HG03565 (cell line): ENCODE measurements at regions not wholly inside any gene's neighbourhood (a gene's known extent, or its start where the extent isn't known, plus 50 kb on each side); places are given as distances from the start of the nearest gene placed in this dataset.
"Not testable (repeated sequence)": the region's sequence is repeated elsewhere in the genome, so short reads cannot be mapped to it uniquely, and the experiment has no call there.

Source experiments
- ATAC-seq: cut with Tn5 transposase; IDR thresholded peaks from one replicate; pipeline ENCODE4 v1.9.1; 2021; ENCODE audit warnings: mild to moderate bottlenecking, moderate library complexity; ENCODE audit not compliant: unreplicated experiment

GRCh38 chr5:105689596-105689995, 1981.1 kb downstream of the EFNA5 start:
- ATAC-seq, result no peak

- ATAC-seq, result no peak
These were observed 1982.4 kb downstream of the EFNA5 start for GRCh38 chr5:105688227-105688792.

GRCh38 chr5:105687493-105687892, 1983.2 kb downstream of the EFNA5 start:
- no peak for ATAC-seq

DNA sequence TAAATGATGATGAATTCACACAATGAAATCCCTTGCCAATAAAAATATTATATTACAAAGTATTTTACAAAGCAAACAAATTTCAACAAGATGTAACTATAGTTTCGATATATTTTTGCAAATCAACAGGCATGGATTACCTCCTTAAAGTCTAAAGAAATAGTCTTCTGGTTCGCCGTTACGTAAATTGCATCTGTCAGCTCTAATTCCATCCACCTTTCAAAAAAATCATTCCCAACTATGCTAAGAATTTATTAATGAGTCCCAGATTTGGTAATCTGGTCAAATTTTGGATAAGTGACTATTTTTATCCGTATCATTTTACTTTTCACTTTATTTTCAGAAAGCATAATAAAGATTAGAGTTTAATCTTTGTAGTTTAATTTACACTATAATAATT, 1984.9 kb downstream of the EFNA5 start:
- ATAC-seq, result no peak

- no peak for ATAC-seq
These were observed 1985.9 kb downstream of the EFNA5 start for GRCh38 chr5:105684799-105685198.

DNA sequence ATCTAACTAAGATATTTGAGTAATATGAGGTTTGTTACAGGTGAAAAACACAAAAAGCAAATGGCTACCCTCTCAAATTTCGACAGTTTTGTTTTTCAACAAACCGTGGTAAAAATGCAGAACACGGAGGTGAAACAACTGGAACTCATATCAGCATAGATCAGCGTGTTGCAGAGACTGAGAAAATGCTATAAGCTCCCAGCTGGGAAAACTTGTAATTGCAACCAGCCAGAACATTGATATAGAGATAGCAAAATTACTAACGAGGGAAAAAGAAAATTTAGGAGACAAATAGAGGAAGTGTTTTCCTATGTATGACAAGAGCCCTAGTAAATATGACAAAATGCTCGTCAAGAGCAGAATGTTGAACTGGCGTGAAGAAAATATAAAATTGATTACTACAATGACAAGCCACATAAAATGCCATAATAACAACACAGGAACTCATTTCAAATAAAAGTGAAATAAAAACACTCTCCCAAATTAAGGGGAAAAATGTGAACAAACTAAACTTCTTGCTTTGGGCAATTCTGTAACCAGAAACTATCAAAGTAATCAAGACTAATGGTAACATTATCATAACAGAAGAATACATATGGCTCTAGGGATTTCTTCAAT, 1989.8 kb downstream of the EFNA5 start:
- no peak for ATAC-seq

- no peak for ATAC-seq
These were observed 1993.4 kb downstream of the EFNA5 start for GRCh38 chr5:105677291-105677690.

DNA sequence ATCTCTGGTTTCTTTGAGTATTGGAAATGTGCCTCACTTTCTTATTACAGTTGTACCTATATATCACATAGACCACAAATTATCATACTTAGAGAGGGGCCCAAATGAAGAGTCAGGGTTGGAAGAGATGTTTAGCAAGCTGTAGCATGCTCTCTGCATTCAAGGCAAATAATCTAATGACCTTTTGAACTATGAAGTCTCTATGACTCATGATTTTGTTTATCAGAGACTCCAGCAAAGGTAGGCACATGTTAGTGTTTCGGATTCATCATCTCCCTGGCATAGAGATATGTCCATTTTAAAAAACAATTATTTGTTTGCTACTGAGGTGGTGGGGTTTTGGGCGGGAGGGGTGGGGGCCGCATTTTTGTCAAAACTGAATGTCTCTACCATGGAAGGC, 2000.1 kb downstream of the EFNA5 start:
- ATAC-seq, result no peak

- no peak for ATAC-seq
These were observed 2007.1 kb downstream of the EFNA5 start for GRCh38 chr5:105663671-105664070.

DNA sequence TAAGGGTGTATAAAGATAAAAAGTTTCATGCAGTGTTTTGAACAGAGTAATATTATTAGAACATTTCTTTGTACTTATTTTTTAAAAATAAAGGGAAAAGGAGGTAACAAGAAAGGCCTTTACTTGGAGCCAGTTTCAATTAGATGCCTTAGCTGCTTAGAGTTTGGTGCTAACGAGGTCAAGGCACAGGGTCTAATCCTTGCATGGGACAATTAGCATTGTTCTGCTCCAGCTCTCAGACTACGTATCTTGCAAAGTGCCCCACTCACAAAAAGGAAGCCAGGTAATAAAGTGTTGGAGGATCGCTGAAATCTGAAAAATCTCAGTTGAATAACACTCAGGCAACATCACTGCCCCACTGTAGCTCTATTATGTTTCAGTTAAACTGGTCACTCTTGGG, 2011.3 kb downstream of the EFNA5 start:
- no peak for ATAC-seq

DNA sequence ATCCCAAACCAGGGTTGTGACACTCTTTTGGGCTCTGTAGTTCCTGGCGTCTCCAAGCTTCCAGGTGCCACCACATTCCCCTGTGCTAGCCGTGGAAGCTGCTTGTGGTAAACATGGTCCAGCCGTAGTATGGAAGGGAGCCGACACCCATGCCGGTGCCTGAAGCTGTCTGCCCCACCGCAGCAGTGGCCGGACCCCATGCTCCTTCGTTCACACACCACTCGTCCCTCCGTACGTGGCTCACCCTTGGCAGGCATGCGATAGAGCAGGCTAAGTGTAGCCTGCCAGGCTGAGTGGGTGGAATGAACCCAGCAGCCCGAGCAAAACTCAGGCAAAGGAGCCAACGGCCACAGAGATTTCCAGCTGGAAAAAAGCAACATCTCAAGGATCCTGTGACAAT, 2030.4 kb downstream of the EFNA5 start:
- no peak for ATAC-seq

DNA sequence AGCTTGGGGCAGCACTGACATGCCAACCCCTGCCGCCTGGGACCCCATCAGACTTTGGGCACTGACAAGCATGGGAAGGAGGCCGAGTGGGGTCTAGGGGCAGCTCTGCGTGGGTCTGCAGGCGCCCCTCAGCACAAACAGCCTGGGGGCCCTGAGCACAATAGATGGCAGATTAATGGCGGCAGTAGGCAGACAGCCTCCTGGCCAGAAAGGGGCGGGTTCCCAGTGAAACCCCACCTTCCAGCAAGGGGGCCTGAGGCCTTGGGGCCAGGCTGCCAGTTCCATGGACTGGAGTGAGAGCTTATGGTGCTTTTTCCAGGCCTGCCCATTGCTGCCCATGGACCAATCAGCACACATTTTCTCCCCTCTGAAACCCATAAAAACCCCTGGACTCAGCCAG, 2031.2 kb downstream of the EFNA5 start:
- ATAC-seq, result no peak

DNA sequence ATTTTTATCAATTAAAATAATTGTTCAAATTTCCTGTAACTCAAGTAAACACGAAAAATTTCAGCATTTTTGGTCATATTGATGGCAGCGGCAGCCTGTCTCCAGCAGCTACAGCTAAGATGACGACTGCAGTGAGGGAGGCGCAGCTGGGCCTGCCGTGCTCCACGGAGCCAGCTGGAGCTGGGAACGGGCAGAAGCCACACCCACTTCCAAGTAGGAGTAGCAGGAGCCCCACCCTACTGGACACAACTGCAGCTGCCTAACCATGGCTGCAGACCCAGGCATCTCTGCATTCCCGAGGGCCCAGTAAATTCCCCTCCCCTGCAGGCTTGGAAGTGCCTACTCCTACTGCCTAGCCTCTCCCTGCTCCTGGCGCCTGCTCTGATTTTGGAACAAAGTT, 2031.7 kb downstream of the EFNA5 start:
- ATAC-seq, result no peak

DNA sequence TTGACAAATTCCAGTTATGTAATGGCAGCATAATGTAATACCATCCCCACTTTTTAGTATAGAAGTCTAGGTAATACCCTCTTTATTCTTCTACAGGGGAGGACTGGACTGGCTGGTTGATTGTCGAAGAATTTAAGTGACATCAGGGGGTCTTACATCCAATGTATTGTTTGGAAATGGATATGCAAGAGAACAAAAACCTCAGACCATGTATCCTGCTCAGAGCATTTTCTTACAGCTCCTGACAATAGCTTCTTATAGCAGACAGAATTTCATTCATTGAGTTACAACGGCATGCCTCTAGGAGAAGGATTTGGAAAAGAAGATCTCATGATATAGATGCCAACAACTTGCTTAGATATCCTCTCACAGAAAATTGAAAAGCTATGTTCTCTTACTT, 2032.3 kb downstream of the EFNA5 start:
- no peak for ATAC-seq

DNA sequence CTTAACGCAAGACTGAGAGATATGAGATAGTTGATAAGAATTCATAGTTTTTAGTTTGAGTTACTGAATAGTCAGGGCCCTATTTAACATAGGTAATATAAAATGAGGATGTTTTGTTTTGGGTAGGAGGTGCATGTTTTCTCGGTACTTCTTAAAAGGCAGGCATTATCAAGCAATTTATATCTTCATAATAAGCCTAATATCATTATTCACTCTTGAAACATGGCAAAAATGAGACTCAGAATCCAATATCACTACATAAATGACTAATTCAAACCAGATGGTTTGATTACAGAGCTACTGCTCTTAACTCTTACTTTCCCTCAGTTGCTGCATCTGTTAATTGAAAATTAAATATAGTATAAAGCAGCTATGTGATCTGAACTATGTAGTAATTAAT, 2038.7 kb downstream of the EFNA5 start:
- no peak for ATAC-seq

GRCh38 chr5:105630803-105631202, 2039.9 kb downstream of the EFNA5 start:
- ATAC-seq, result no peak

DNA sequence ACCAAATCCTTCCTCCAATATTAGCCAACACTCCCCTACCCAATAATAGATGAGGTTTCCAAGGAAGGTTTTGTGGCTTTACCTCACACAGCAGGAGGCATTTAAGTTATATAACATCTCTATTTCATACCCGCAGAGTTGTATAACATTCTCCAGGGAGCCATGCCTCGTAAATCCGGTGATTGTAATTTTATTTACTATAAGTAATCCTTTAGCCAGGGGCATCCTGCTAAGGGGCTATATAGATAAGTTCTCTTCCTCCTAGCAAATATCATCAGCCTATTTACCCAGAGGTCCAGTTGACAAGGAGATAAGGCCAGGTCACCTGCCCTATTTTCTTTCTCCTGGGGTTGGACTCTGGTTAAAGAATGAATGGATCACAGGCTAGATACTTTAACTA, 2051.0 kb downstream of the EFNA5 start:
- ATAC-seq, result no peak

DNA sequence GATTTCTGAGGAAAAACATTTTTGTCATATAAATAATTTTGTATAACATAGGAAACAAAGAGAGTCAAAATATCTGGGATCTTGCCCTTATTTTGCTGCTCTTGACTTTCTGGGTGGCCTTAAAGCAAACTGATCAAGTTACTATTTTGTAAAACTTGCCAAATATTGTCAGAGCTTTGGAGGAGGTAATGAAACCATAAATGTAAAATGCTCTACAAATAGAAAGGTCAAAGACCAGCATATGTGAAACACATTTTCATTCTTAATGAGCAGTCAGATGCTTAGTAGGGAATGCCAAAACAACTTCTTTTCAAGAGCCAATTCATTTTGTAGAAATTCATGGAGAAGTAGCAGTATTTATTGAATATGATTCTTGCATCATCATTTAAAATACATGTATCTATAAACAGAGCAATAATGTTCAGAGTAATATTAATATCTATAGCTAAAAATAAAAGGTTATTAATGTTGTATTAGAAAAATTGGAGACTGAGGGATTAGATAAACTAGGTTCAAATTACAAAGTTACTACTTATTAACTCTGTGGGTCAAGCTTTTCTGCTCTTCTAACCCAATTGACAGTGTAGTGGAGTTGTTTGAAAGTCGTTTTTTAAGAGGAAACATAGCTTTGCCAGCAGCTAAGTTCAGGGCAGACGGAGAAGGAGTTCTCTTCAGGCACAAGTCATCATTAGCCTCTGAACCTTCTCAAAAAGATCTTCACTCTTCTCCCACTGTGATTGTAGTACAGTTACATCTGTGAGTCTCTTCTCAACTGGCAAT, 2053.1 kb downstream of the EFNA5 start:
- no peak for ATAC-seq

DNA sequence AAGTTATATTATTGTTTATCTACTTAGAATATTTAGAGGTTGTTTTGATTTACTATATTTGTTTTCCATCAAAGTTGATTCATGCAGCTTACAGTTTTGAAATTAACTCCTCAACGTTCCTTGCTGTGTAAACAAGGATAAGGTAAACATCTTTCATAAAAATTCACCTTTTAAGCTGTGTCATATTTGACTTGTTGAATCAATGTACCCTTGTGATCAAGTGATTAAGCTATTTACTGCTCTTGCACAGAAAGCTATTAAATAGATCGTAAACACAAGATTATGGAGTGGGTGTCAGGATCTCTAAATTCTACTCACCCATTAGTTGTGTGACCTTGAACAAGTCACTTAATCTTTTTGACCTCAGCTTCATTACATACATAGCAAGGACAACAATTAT, 2054.0 kb upstream of the NUDT12 start:
- no peak for ATAC-seq

- not testable (repeated sequence) for ATAC-seq
These were observed 2039.8 kb upstream of the NUDT12 start for GRCh38 chr5:105602406-105602805.

- ATAC-seq, result no peak
These were observed 2030.6 kb upstream of the NUDT12 start for GRCh38 chr5:105593011-105593760.
